IMR-90 (cell line): ENCODE measurements at regions not wholly inside any gene's neighbourhood (a gene's known extent, or its start where the extent isn't known, plus 50 kb on each side); places are given as distances from the start of the nearest gene placed in this dataset.

Source experiments
- ATAC-seq: fragments of 200-7000 bp; cut with Tn5 transposase; 2 replicates; pipeline ENCODE4 v1.9.1; 2020; ENCODE audit warnings: low read depth, mild to moderate bottlenecking, moderate library complexity
- BruUV-seq: library from RNA; stranded (reverse); fragments of 400-500 nt; replicated peaks from 2 replicates; lab custom pipeline; 2021; lab: Mats Ljungman, UMichigan
- CTCF ChIA-PET: fragments of 300-600 bp; formaldehyde crosslinking; extraction: SDS; loops from one replicate; lab custom pipeline; 2021; ENCODE audit warnings: antibody characterized with exemption; lab: Yijun Ruan, JAX
- POLR2A ChIA-PET: fragments of 300-600 bp; sonication (Branson Sonifier 250); formaldehyde crosslinking; loops from one replicate; lab custom pipeline; 2022; ENCODE audit warnings: antibody characterized with exemption; ENCODE audit not compliant: unreplicated experiment; lab: Charles Lee
- DNase-seq: peaks from one replicate; pipeline ENCODE4 v3.0.0; 2013
- H2AFZ ChIP-seq: replicated peaks from 2 replicates; pipeline ENCODE3; 2013; ENCODE audit warnings: low read length, mild to moderate bottlenecking; ENCODE audit not compliant: poor library complexity
- H2AK5ac ChIP-seq: 2 replicates; pipeline ENCODE4 v1.6.1; 2013; ENCODE audit warnings: low read depth, low read length, inconsistent platforms
- H2AK9ac ChIP-seq: replicated peaks from 2 replicates; pipeline ENCODE3; 2013; ENCODE audit warnings: mild to moderate bottlenecking, low read depth, low read length, moderate library complexity; ENCODE audit not compliant: poor library complexity
- H2BK120ac ChIP-seq: 2 replicates; pipeline ENCODE4 v1.6.1; 2013; ENCODE audit warnings: low read depth, low read length, inconsistent platforms
- H2BK15ac ChIP-seq: 3 replicates; pipeline ENCODE4 v1.6.1; 2013; ENCODE audit warnings: low read depth, low read length, inconsistent platforms
- H2BK20ac ChIP-seq: 2 replicates; pipeline ENCODE4 v1.6.1; 2013; ENCODE audit warnings: low read depth, mild to moderate bottlenecking, inconsistent platforms, low read length, moderate library complexity
- H2BK5ac ChIP-seq: 2 replicates; pipeline ENCODE4 v1.6.1; 2013; ENCODE audit warnings: mild to moderate bottlenecking, low read depth, low read length, inconsistent platforms; ENCODE audit not compliant: poor library complexity, severe bottlenecking
- H3K14ac ChIP-seq: replicated peaks from 2 replicates; pipeline ENCODE4 v1.6.1; 2013; ENCODE audit warnings: low read depth, low read length, inconsistent platforms
- H3K18ac ChIP-seq: 2 replicates; pipeline ENCODE4 v1.6.1; 2013; ENCODE audit warnings: low read depth, low read length, control low read depth
- H3K23ac ChIP-seq: 2 replicates; pipeline ENCODE4 v1.6.1; 2013; ENCODE audit warnings: low read depth, low read length, inconsistent platforms
- H3K27ac ChIP-seq: 2 replicates; pipeline ENCODE4 v1.5.1; 2013; ENCODE audit warnings: mild to moderate bottlenecking, control low read depth, low read length; ENCODE audit not compliant: insufficient read depth
- H3K27me3 ChIP-seq: 2 replicates; pipeline ENCODE4 v1.6.1; 2013; ENCODE audit warnings: low read length; ENCODE audit not compliant: control insufficient read depth, insufficient read depth
- H3K36me3 ChIP-seq: 2 replicates; pipeline ENCODE4 v1.6.1; 2013; ENCODE audit warnings: low read length, mixed read lengths; ENCODE audit not compliant: control insufficient read depth, insufficient read depth
- H3K4ac ChIP-seq: 2 replicates; pipeline ENCODE4 v1.6.1; 2013; ENCODE audit warnings: low read depth, low read length, inconsistent platforms
- H3K4me1 ChIP-seq: 2 replicates; pipeline ENCODE4 v1.6.1; 2013; ENCODE audit warnings: low read length, mixed read lengths; ENCODE audit not compliant: control insufficient read depth, insufficient read depth
- H3K4me2 ChIP-seq: 2 replicates; pipeline ENCODE4 v1.6.1; 2013; ENCODE audit warnings: low read depth, mild to moderate bottlenecking, control low read depth, low read length, moderate library complexity
- H3K4me3 ChIP-seq: 2 replicates; pipeline ENCODE4 v1.5.1; 2013; ENCODE audit warnings: low read depth, mild to moderate bottlenecking, control low read depth, low read length, moderate library complexity; ENCODE audit not compliant: insufficient read depth
- H3K56ac ChIP-seq: 2 replicates; pipeline ENCODE4 v1.6.1; 2013; ENCODE audit warnings: low read length, inconsistent platforms; ENCODE audit not compliant: insufficient read depth; ENCODE audit errors: extremely low read depth
- H3K79me1 ChIP-seq, 2 experiments: 2 replicates each; pipeline ENCODE4 v1.6.1; 2013; ENCODE audit warnings: low read length in 2 of 2, inconsistent platforms in 1 of 2, low read depth in 1 of 2
- H3K9ac ChIP-seq: 2 replicates; pipeline ENCODE4 v1.6.1; 2013; ENCODE audit warnings: low read depth, low read length, control low read depth
- H3K9me1 ChIP-seq: 2 replicates; pipeline ENCODE4 v1.6.1; 2013; ENCODE audit warnings: low read length, inconsistent platforms; ENCODE audit not compliant: insufficient read depth
- H3K9me3 ChIP-seq: 2 replicates; pipeline ENCODE4 v1.6.1; 2013; ENCODE audit warnings: low read length; ENCODE audit not compliant: control insufficient read depth, insufficient read depth
- H4K20me1 ChIP-seq: 2 replicates; pipeline ENCODE4 v1.6.1; 2013; ENCODE audit warnings: low read length, inconsistent platforms; ENCODE audit not compliant: insufficient read depth
- H4K5ac ChIP-seq: 2 replicates; pipeline ENCODE4 v1.6.1; 2013; ENCODE audit warnings: mild to moderate bottlenecking, low read depth, low read length, control low read depth
- H4K8ac ChIP-seq, 2 experiments: 2 replicates each; pipeline ENCODE4 v1.6.1; 2013; ENCODE audit warnings: low read depth in 2 of 2, low read length in 2 of 2, control low read depth in 1 of 2, inconsistent platforms in 1 of 2
- H4K91ac ChIP-seq: 2 replicates; pipeline ENCODE4 v1.6.1; 2013; ENCODE audit warnings: low read depth, low read length, inconsistent platforms; ENCODE audit not compliant: insufficient read depth
- BHLHE40 ChIP-seq: fragments of 150-350 bp; IDR thresholded peaks from 2 replicates; pipeline ENCODE4 v1.6.1; 2016; ENCODE audit warnings: mild to moderate bottlenecking, low read depth, low read length
- CEBPB ChIP-seq: IDR thresholded peaks from 2 replicates; pipeline ENCODE4 v1.6.1; 2012; ENCODE audit warnings: low read depth, low read length, improper control_type of control experiment
- CHD1 ChIP-seq: IDR thresholded peaks from 2 replicates; pipeline ENCODE4 v1.6.1; 2012; ENCODE audit warnings: low read depth, low read length, improper control_type of control experiment
- FOS ChIP-seq: fragments of 150-350 bp; IDR thresholded peaks from 2 replicates; pipeline ENCODE4 v1.6.1; 2016; ENCODE audit warnings: low read depth, low read length
- MXI1 ChIP-seq: IDR thresholded peaks from 2 replicates; pipeline ENCODE4 v1.6.1; 2012; ENCODE audit warnings: low read depth, mild to moderate bottlenecking, low read length, moderate library complexity, borderline replicate concordance
- NFE2L2 ChIP-seq: fragments of 150-350 bp; IDR thresholded peaks from 2 replicates; pipeline ENCODE4 v1.6.1; 2016; ENCODE audit warnings: low read depth, mild to moderate bottlenecking, low read length
- POLR2A ChIP-seq: IDR thresholded peaks from 2 replicates; pipeline ENCODE4 v1.6.1; 2012; ENCODE audit warnings: mild to moderate bottlenecking, low read depth, low read length
- RAD21 ChIP-seq: IDR thresholded peaks from 2 replicates; pipeline ENCODE4 v1.6.1; 2012; ENCODE audit warnings: low read length, improper control_type of control experiment
- WGBS, 2 experiments: methylation state at CpG; one replicate each; pipeline versions ENCODE4 v1.1.5 to v1.1.7; 2013; ENCODE audit warnings: missing lambda C conversion rate in 2 of 2; ENCODE audit not compliant: insufficient read length in 1 of 2; ENCODE audit errors: extremely low coverage in 2 of 2; 5-methylcytosine and 5-hydroxymethylcytosine counted together
- dilution Hi-C: fragments of 300-500 bp; cut with HindIII; formaldehyde crosslinking; loops from one replicate; pipeline ENCODE4 v1.14.3; 2018; ENCODE audit warnings: low sequenced_read_pairs; ENCODE audit not compliant: unreplicated experiment
- in situ Hi-C: fragments of 300-500 bp; cut with MboI; formaldehyde crosslinking; loops from 3 replicates; pipeline ENCODE4 v1.14.3; 2019; ENCODE audit warnings: low sequenced_read_pairs, inconsistent platforms, mixed read lengths
- intact Hi-C: fragments of 100-400 bp; cut with micrococcal nuclease; formaldehyde crosslinking; loops from 2 replicates; pipeline ENCODE4 v1.10.0; 2022
- TF ChIP-seq, protein P1 (sequence below): fragments of 150-350 bp; IDR thresholded peaks from 2 replicates; pipeline ENCODE4 v1.6.1; 2017; ENCODE audit warnings: mild to moderate bottlenecking, antibody characterized with exemption, low read length, low read depth

DNA sequence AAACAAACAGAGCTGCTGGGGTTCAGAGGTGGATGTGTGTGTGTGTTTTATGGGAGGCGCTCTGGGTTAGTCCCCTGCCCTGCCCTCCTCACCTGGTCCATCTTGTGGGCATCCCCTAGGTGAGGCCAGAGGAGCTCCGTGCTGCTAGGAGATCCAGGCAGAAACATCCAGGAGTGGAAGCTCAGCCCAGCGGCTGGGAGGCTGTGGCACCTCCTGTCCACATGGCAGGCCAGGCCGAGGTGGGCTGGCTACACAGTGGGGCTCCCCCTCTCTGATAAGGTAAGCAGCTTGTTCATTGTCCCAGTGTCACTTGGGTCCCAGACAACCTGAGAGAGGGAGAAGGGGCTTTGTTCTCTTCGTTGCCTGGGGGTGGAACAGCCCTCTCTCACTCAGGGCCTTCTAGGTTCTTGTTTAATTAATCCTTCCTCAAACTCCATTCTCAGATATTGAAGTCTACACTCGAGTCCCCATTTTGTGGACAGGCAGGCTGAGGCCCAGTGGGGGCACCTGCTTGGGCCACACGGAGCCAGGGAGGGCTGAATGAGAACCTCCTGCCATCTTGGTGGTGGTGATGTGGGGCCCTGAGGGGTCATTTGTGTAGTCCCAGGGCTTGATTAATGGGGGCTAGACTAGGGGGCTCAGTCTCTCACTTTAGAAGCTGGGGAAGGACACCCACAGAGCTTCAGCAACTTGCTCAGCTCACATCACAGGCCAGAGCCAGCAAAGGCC is 216.8 kb upstream of the GPR26 start:
- intact Hi-C loops: no loop called here
- no peak for TF ChIP-seq NFE2L2
- TF ChIP-seq POLR2A: no peak
- TF ChIP-seq MXI1: no peak
- no peak for TF ChIP-seq CEBPB
- no peak for TF ChIP-seq CHD1
- TF ChIP-seq RAD21: no peak
- no peak for TF ChIP-seq FOS
- no peak for TF ChIP-seq BHLHE40
- TF ChIP-seq, protein P1, sequence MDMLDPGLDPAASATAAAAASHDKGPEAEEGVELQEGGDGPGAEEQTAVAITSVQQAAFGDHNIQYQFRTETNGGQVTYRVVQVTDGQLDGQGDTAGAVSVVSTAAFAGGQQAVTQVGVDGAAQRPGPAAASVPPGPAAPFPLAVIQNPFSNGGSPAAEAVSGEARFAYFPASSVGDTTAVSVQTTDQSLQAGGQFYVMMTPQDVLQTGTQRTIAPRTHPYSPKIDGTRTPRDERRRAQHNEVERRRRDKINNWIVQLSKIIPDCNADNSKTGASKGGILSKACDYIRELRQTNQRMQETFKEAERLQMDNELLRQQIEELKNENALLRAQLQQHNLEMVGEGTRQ: no peak
- H3K79me1 ChIP-seq: no peaks in the 10 kb centered on the region
- ChIA-PET POLR2A (no interaction called here), CTCF (no interaction called here)
- no TSS peak for BruUV-seq
- no peak overlapping the region for H3K56ac ChIP-seq
- no peak overlapping the region for H3K4ac ChIP-seq
- no peak overlapping the region for H4K5ac ChIP-seq
- H2BK5ac ChIP-seq: no peak overlapping the region
- no peaks in the 10 kb centered on the region for H3K9me1 ChIP-seq
- H3K27me3 ChIP-seq: no peaks in the 10 kb centered on the region
- H4K91ac ChIP-seq: no peak overlapping the region
- H3K4me2 ChIP-seq: no peak overlapping the region
- no peak overlapping the region for H2AFZ ChIP-seq
- H4K8ac ChIP-seq: no peak overlapping the region
- no peak overlapping the region for H3K14ac ChIP-seq
- no peak overlapping the region for H2BK120ac ChIP-seq
- dilution Hi-C loops: no loop called here
- H3K9me3 ChIP-seq: peaks cover 42% of the 10 kb centered on the region
- 60% methylated on average over 2 of the region's 7 CpGs; no CpG with 5 or more reads in 1 of the 2 experiments for WGBS, 2 experiments
- H3K9ac ChIP-seq: no peak overlapping the region
- H2AK9ac ChIP-seq: no peak overlapping the region
- no peaks in the 10 kb centered on the region for H3K36me3 ChIP-seq
- H2BK20ac ChIP-seq: no peak overlapping the region
- no peak for ATAC-seq
- H2AK5ac ChIP-seq: no peak overlapping the region
- H2BK15ac ChIP-seq: no peak overlapping the region
- no peak overlapping the region for H3K18ac ChIP-seq
- H4K20me1 ChIP-seq: no peaks in the 10 kb centered on the region
- no peaks in the 10 kb centered on the region for H3K4me1 ChIP-seq
- no peak for DNase-seq
- H3K27ac ChIP-seq: no peak overlapping the region
- no peak overlapping the region for H3K23ac ChIP-seq
- H3K4me3 ChIP-seq: no peak overlapping the region
- in situ Hi-C loops: no loop called here
